GM19452 (cell line): ENCODE measurements at regions not wholly inside any gene's neighbourhood (a gene's known extent, or its start where the extent isn't known, plus 50 kb on each side); places are given as distances from the start of the nearest gene placed in this dataset.

Source experiments
- ATAC-seq: cut with Tn5 transposase; IDR thresholded peaks from one replicate; pipeline ENCODE4 v1.9.1; 2021; ENCODE audit not compliant: unreplicated experiment

DNA sequence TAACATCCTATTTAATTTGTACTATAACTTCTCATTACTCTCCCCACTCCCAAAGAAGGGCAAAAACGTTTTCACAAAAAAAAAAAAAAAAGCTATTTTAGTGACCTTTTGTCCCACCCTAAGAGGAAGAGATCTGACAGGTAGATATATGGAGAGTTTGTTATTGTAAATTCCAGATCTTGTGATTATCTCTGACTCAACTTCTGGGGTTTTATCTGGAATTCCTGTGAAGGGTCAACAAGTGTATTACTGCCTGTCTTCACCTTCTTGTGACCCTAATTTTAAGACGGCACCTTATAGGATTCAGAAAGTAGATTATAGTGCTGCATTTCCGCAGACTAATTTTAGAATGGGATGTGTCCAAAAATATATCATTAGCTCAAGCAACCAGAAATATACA, 205.9 kb upstream of the CDIN1 start:
- no peak for ATAC-seq

DNA sequence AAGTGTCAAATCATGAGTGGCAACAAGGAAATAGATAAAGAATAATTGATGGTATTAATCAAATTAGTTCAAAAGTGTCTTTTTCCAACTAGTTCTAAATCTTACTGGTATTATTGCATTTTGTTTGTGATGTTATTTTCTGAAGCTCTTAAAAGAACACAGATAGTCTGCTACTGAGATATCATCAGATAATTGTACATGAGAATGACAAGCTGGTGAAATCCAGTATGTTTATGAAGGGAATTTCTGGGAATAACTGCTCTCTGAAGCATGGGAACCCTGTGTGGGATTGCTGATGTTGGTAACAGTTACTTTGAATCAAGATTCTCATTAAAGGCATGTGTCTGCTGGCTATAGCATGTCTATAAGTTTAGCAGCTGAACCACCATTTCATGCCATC, 190.3 kb upstream of the CDIN1 start:
- no peak for ATAC-seq

DNA sequence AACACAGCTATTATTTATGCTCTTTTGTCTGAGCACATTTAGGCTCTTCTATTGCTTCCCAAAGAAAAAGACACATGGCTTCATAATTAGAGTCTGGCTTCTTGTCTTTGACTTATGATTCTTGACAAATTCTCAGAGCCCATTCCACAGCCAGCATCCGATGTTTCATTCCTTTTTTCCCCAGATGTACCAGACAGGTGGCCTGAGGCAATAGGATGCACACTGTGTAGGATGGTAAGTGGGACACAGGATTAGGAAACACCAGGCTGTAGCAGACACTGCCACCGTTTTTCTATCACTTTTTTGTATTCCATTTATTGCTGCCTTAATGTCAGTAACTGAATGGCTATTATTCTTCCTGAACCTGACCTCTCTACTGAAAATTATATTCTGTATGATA, 188.9 kb upstream of the CDIN1 start:
- ATAC-seq = no peak

DNA sequence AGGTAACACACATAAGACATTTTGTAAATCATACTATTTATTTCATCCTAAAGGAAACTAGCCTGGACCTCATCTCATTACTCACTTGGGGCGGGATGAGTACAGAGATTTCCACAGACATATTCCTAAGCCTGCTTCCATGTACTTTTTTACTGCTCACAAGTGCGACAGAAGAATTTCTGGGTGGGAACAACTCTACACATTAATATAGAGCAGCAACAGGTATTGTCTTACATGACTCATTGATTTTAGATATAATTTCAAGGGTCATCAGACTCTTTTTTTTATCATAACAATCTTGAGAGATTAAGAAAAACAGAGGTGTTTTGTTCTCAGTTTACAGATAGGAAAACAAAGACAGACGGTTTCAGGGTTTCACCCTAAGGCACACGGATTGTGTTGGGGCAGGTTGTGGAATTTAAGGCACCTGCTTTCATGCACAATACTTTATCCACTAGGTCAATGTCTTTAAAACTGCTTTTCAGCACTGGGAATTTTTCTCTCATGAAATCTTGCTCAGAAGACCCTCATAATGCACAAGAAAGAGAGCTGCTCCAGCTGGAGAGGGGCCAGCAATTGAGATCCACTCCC, 186.7 kb upstream of the CDIN1 start:
- ATAC-seq = no peak

DNA sequence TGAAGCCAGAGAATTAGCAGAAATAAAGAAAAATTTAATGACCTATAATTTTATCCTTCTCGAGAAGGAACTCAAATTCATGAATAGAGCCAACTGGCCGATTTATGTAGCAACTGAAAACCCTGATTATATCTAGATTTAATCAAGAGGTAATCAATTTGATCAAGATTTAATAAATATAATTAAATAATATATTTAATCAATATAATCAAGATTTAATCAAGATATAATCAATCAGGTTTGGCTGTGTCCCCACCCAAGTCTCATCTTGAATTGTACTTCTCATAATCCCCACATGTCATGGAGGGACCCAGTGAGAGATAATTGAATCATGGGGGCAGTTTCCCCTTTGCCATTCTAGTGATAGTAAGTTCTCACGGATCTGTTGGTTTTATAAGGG, 181.2 kb upstream of the CDIN1 start:
- no peak for ATAC-seq

DNA sequence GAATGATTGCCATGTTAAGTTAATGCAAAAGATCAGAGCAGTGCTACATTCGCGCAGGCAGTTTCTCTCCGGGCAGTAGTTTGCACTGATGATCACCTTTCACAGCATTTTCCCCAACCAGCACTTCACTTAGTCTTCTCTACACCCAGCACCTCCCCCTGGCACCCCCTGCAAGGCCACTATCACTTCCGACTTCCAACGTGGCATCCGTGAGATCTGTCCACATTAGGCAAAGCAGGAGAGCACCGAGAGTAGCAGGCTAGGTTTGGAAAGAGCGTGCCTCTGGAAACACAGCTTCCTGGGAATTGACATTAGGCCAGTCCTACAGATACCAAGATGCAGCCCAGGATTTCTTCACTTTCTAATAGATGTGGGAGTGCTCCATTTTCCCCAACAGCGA, 180.2 kb upstream of the CDIN1 start:
- no peak for ATAC-seq

DNA sequence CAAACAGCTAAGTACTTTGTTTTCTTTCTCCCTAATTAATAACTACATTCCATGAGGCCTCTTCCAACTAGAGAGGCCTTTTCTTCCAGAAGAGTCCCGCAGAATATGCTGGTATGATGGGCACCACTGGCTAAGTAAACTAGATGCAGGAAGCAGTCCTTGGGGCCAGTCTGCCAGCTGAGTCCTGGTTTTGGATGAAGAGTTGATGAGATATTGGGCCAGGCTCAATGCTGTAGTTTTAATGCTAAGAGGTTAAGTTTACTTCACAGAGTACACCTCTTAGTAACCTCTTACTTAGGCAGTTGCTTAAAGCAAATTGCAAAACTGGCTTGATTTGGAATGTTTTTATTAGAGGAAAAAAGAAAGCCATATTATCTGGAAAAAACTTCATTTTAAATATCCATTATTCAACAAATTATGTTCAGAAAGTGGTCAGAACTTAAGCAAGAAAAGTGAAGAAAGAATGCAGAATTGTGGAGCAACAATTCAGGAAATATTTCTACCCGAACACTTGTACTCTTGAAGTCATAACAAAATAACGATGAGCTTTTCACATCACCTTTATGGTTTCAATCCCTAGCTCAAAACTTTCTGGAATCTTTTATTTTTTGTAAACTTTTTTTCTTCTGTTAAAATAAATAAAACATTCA, 178.4 kb upstream of the CDIN1 start:
- no peak for ATAC-seq

DNA sequence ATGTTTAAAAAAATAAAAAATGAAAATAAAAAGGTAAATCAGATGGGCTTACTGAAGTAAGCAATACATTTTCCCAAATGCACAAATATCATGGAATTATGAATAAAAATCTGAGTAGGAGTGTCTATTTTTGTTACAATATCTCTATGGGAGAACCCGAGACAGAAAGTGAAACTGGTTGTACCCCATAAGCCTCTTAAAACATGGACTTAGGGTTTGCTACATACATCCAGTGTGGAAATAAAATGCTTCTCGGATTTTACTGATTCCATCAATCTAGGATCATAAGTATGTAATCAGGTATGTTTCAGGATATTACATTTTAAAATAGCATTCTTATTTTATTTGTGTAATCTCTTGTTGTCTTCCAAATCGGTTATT, 177.8 kb upstream of the CDIN1 start:
- no peak for ATAC-seq

DNA sequence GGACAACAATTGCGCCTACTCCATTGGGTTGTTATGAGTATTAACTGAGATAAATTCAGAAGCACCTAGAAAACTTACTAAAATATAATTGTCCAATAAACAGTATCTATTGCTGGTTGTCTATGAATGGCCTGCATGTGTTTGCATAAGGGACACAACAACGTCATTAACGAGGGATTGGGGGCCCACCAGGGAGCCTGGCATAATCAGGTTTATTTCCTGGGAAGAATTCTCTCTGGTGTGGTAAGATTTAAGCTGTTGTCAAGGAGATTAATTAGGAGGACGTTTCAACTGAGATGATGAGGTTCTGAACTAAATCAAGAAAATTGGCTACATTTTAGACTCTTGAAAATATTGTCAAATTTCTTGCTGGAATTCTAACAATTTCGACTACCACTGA, 176.1 kb upstream of the CDIN1 start:
- ATAC-seq = no peak

DNA sequence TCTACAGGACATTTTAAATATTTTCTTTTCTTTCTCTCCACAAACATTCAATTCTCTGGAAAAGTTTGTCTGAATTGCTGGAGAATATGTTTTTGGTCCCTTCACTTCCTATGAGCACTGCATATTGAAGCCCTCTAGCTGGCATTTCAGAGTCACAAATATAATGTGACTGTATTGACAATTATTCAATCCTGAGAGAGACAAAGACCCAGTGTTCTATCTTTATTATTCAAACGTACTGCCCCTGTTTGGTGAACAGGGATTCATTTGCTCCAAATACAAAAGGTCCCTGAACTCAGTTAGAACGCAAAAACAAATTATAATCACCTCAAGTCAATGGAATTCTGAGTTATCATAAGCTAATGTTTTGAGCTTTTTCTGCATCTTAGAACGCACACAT, 173.1 kb upstream of the CDIN1 start:
- no peak for ATAC-seq

DNA sequence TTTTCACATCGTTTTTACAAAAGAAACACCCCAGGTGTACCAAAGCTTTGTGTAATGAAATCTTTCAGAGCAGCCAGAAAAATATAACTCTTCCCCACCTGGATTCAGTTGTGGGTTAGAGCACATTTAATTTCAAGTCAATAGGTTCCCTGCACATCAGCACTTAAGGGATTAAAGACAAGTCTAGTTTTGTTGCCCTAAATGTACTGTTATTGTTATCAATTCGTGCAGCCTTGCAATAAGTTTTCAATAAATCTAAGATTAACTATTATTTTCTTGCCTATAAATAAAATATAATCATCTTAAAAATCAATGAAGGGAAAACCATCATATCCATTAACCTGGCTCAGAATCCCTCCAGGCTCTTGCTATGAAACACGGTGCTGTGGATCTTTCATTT, 172.5 kb upstream of the CDIN1 start:
- ATAC-seq = no peak

DNA sequence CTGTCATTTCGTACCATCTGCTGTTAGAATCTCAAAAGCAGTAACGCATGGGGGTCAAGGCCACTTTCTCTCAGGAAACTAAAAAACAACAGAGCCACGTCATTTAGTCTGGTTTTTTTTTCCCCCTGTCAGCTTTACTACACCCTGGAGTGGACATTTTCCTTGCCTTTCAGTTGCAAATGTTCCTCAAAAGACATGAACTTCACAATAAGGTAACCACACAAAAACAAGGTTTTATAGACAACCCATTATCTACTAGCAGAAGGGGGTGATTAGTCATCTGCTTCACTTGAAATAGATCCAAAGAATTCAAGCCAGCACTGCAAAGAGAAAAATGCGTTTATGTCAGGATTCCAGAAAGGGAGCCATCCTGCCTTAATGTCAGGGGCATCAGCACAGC, 171.8 kb upstream of the CDIN1 start:
- no peak for ATAC-seq

DNA sequence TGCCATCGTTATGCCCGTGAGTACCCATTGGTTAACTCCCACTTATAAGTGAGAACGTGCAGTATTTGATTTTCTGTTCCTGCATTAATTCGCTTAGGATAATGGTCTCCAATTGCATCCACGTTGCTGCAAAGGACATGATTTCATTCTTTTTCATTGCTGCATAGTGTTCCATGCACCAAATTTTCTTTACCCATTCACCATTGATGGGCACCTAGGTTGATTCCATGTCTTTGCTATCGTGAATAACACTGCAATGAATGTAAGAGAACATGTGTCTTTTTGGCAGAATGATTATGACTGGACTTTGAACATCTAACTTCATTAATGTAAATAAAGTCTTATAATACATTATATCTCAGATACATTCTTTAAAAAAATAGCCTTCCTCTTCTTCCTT, 169.6 kb upstream of the CDIN1 start:
- no peak for ATAC-seq

DNA sequence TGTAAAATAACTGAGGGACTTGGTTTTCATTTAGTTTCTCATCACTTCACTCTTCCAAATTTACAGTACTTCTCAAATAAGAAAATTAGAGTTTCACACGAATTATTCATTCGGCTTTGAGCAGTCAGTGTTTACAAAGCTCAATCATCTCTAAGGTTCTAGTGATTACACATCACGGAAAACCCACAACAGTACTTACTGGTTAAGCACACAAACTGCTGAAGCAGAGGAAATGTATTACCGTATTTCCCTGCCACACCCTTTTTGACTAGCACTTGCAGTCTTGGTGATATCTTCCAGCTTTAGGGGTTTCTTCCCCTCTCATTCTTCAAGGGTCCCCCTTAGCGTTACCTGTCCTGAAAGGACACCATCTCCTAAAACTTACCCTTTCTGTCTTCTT, 164.8 kb upstream of the CDIN1 start:
- ATAC-seq = no peak

DNA sequence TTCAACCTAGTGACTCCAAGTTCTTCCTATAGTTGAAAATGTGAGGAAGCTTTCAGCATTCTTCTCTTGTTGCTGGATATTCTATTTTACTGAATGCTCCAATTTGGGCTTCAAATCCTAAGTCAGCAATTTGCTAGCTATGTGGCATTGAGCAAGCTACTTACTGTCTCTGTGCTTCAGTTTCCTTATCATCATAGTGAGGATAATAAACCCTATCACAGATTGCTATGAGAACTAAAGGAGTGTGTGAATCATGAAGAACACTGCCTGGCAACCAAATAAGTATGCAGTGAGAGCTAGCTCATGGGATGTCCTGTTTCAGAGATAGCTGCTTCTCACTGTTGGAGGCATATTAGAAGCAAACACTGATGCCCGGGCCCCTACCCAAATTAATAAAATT, 163.8 kb upstream of the CDIN1 start:
- ATAC-seq = no peak

DNA sequence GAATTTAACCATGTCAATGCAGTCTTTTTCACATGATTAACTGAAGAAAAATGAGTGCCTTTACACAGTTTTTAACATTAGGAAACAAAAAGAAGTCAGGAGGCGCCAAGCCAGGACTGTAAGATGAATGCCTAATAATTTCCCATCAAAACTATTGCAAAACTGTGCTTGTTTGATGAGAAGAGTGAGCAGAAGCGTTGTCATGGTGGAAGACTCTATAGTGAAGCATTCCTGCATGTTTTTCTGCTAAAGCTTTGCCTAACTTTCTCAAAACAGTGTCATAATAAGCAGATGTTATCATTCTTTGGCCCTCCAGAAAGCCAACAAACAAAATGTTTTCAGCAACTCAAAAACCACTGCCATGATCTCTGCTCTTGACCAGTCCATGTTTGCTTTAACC, 156.8 kb upstream of the CDIN1 start:
- no peak for ATAC-seq

DNA sequence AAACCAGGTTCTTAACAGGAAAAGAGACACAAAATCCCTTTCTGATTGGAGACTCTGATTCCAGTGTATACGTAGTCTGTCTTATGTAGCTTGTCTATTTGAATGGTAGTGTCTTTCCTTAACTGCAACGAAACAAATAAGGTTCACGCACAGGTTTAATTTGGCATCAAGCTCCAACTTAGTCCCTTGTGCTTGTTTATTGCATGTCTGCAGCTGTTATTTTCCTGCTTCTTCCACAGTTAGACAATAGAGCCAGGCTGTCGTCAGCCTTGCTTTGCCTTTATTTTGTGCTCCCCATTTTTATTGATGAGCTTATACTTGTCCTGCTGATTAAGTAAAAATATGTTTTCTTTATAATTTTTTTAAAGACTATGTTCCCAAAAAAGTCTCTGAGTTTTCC, 152.7 kb upstream of the CDIN1 start:
- no peak for ATAC-seq

DNA sequence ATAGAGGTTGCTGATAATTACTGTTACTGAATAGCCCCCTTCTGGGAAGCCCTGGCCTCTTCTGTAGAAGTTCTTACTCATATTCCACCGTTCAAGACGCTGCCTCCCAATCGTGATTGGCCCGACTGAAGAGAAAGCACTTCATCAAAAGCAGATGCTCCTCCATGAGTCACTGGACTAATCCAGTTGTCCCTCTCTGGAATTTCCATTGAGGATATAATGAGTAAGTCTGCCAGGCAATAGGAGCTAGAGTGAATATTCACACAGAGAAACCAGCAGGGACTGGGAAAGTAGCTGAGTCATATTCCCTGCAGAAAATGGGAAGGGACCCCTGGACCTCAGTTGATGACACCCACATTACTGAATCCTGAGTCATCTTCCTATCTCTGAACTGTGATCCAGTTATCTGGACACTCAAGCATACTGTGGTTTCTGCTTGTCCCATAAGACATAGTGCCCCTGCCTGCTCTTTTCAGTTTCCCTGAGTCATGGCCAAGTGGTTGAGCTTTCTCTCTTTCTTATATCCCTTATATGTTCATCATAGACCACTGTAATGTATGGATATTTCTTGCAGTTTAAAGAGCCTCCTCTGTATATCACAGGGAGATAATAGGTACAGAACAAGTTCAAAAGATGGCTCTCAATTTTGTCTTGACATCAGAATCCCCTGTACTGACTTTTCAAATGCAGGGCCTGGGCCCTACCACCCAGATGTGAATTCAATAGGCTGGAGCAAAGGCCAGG, 151.2 kb upstream of the CDIN1 start:
- no peak for ATAC-seq

DNA sequence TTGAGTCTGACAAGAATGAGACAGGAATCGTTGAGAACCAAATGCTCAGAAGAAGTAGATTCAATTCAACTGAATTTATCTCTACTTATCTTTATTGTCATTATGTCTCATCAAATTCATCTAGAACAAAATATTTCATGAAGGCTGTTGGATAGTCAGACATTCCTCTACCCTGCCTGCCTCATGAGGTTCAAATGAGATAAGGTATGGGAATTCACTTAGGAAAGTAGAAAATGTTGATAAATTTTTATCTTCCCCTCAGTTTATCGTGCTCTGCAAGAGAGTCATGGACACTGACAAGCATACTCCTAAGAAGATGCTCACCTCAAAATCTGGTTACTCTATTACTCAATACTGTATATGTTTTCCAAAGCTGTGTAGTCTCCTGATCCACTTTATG, 149.7 kb upstream of the CDIN1 start:
- ATAC-seq = no peak

DNA sequence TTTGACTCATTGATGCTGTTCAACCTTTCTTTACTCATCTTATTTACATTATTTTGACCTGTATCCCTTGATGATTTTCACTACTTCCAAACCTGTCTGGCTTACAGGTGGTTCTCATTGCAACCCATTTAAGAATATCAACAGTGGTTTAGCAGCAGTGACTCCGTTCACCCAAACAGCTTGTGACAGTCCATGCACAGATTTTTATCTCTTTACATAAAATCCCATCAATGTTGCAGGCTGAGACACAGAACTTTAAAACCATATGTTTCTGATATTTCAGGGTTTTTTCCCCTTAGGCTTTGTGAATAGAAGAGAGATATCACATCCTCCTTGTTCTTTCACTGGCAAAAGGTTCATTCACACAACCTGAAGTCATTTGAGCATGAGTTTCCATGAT, 149.1 kb upstream of the CDIN1 start:
- no peak for ATAC-seq

DNA sequence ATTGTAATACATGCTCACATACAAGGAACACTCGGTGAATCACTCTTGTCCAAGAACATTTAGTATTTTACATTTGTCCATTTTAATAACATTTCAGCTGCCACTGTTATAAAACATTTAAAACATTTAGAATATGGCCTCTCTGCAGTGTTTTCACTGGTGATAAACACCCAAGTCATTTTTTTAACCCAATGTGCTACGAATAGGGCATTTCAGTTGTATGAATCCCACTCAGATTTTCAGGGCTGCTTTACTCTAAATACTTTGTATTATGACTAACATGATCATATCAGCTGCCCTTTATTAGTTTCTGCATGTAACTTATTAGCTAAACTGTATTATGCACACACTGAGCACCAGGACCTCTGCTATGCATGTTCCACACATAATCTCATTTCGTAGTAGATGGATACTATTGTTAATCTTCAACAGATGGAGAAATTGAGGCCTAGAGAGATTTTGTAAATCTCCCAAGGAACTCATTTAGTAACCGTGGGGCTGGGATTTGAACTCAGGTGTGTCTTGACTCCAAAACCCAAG, 148.6 kb upstream of the CDIN1 start:
- no peak for ATAC-seq

DNA sequence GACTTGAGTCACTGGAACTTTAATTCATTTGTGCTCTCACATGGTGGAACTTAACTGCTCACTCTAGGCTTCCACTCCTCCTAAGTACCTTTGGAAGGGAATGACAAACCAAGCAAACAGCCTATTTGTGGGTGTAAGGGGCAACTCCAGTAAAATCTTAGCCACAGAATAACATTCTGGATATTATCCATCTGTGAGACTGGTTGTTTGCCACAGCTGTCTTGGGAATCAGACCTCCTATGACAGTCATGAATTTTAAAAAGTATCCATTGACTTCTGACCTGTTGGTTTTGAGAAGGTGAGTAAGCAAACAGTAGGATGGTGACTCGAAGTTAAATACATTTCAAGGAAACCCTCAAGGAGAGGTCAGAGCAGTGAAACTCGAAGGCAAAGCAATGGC, 147.3 kb upstream of the CDIN1 start:
- ATAC-seq = no peak
